ENCODE measurements at regions not wholly inside any gene's neighbourhood (a gene's known extent, or its start where the extent isn't known, plus 50 kb on each side); places are given as distances from the start of the nearest gene placed in this dataset.

GRCh38 chr22:22037740-22038139, 55.2 kb upstream of the TOP3B start:
- DNase-seq (ENCODE audit: low read depth): peak; percentile 82
- H3K4me3 ChIP-seq (ENCODE audit: low read depth, low read length): no peak overlapping the region
- TF ChIP-seq, protein P1, sequence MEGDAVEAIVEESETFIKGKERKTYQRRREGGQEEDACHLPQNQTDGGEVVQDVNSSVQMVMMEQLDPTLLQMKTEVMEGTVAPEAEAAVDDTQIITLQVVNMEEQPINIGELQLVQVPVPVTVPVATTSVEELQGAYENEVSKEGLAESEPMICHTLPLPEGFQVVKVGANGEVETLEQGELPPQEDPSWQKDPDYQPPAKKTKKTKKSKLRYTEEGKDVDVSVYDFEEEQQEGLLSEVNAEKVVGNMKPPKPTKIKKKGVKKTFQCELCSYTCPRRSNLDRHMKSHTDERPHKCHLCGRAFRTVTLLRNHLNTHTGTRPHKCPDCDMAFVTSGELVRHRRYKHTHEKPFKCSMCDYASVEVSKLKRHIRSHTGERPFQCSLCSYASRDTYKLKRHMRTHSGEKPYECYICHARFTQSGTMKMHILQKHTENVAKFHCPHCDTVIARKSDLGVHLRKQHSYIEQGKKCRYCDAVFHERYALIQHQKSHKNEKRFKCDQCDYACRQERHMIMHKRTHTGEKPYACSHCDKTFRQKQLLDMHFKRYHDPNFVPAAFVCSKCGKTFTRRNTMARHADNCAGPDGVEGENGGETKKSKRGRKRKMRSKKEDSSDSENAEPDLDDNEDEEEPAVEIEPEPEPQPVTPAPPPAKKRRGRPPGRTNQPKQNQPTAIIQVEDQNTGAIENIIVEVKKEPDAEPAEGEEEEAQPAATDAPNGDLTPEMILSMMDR (conservative IDR thresholded peaks at IDR 0.05; ENCODE audit: low read depth, low read length): no peak

- DNase-seq (ENCODE audit: low read depth): no peak
- no peak overlapping the region for H3K4me3 ChIP-seq (ENCODE audit: low read depth, low read length)
- TF ChIP-seq, protein P1 (conservative IDR thresholded peaks at IDR 0.05; ENCODE audit: low read depth, low read length): no peak
These were observed 54.6 kb upstream of the TOP3B start for GRCh38 chr22:22037229-22037628.

GRCh38 chr22:22036588-22036987, 54.0 kb upstream of the TOP3B start:
- TF ChIP-seq, protein P1 (conservative IDR thresholded peaks at IDR 0.05; ENCODE audit: low read depth, low read length): no peak
- no peak for DNase-seq (ENCODE audit: low read depth)
- no peak overlapping the region for H3K4me3 ChIP-seq (ENCODE audit: low read depth, low read length)

- DNase-seq (ENCODE audit: low read depth): no peak
These were observed 53.3 kb upstream of the TOP3B start for GRCh38 chr22:22035771-22036314.

GRCh38 chr22:22035203-22035602, 52.6 kb upstream of the TOP3B start:
- TF ChIP-seq, protein P1 (conservative IDR thresholded peaks at IDR 0.05; ENCODE audit: low read depth, low read length): no peak
- H3K4me3 ChIP-seq (ENCODE audit: low read depth, low read length): no peak overlapping the region
- no peak for DNase-seq (ENCODE audit: low read depth)

More at GRCh38 chr22:22035771-22036314, 53.3 kb upstream of the TOP3B start:
- H3K4me3 ChIP-seq (ENCODE audit: low read depth, low read length): no peak overlapping the region
- TF ChIP-seq, protein P1 (conservative IDR thresholded peaks at IDR 0.05; ENCODE audit: low read depth, low read length): no peak

GRCh38 chr22:22034469-22035132, 52.0 kb upstream of the TOP3B start:
- TF ChIP-seq, protein P1 (conservative IDR thresholded peaks at IDR 0.05; ENCODE audit: low read depth, low read length): no peak
- DNase-seq (ENCODE audit: low read depth): no peak
- H3K4me3 ChIP-seq (ENCODE audit: low read depth, low read length): no peak overlapping the region

All from choroid plexus epithelial cell (primary cell).